ENCODE measurements at regions not wholly inside any gene's neighbourhood (a gene's known extent, or its start where the extent isn't known, plus 50 kb on each side); places are given as distances from the start of the nearest gene placed in this dataset.

DNA sequence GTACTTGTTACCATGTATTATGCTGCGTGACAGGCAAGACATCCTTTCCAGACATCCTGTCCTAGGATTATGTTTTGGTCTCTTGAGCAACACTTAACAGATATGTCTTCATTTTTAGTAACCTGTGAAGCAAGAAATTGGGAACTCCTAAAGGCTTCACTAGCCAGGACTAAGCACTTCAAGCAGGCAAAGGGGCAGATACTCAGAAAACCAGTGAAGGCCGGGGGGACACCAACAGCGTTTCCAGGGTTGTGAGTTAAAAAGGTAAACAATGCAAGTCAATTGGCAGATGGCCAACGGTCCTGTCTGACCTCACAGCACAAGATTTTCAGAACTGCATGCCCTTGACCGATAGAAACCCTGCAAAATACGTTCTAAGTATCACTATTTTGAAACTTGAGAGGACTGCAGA, 77.6 kb upstream of the SFMBT2 start:
- TF ChIP-seq EP300 (IDR thresholded peaks at IDR 0.05) (no peak), POLR2A (IDR thresholded peaks at IDR 0.05) (no peak)
- TF ChIP-seq, protein P1, sequence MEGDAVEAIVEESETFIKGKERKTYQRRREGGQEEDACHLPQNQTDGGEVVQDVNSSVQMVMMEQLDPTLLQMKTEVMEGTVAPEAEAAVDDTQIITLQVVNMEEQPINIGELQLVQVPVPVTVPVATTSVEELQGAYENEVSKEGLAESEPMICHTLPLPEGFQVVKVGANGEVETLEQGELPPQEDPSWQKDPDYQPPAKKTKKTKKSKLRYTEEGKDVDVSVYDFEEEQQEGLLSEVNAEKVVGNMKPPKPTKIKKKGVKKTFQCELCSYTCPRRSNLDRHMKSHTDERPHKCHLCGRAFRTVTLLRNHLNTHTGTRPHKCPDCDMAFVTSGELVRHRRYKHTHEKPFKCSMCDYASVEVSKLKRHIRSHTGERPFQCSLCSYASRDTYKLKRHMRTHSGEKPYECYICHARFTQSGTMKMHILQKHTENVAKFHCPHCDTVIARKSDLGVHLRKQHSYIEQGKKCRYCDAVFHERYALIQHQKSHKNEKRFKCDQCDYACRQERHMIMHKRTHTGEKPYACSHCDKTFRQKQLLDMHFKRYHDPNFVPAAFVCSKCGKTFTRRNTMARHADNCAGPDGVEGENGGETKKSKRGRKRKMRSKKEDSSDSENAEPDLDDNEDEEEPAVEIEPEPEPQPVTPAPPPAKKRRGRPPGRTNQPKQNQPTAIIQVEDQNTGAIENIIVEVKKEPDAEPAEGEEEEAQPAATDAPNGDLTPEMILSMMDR (IDR thresholded peaks at IDR 0.05) = no peak
- peaks cover 0 to 3% of the 10 kb centered on the region in 2 donors for H3K27me3 ChIP-seq
- H3K4me1 ChIP-seq = peaks cover 0 to 13% (median 0%) of the 10 kb centered on the region in 4 donors
- H3K27ac ChIP-seq = no peak overlapping the region
- no peak overlapping the region for H3K4me3 ChIP-seq
- no peaks in the 10 kb centered on the region for H3K9me3 ChIP-seq
- H3K36me3 ChIP-seq = no peaks in the 10 kb centered on the region
- 15 to 24% methylated on average over 6 of the region's 6 CpGs for WGBS, 2 donors
- DNase-seq (ENCODE audit: low spot score in 2 of 2) = peak in 1 of 2 donors; percentile 41

DNA sequence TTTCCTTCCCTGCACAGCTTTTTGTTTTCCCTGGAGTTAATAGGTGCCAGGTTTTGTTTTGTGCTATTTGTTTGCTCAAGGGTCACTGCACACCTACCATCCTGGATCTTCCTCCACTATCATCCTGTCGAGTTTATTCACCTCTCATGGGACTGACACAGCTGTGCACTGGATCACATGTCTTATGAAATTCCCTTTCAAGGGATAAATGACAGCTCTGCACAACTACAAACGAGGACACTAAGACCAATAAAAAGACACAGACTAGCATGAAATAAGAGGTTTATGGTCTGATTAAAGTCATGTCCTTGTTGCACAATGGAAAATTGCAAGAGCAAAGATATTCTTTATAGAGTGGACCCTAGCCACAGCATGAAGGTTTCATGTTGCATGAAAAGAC, 76.7 kb upstream of the SFMBT2 start:
- 31 to 32% methylated on average over 2 of the region's 2 CpGs for WGBS, 2 donors
- Histone ChIP-seq H3K27ac (no peak overlapping the region), H3K4me3 (no peak overlapping the region), H3K9me3 (no peaks in the 10 kb centered on the region), H3K4me1 (peaks cover 0 to 13% (median 0%) of the 10 kb centered on the region in 4 donors), H3K27me3 (no peaks in the 10 kb centered on the region), H3K36me3 (no peaks in the 10 kb centered on the region)
- TF ChIP-seq, protein P1 (IDR thresholded peaks at IDR 0.05) = no peak
- TF ChIP-seq EP300 (IDR thresholded peaks at IDR 0.05) = no peak
- no peak for TF ChIP-seq POLR2A (IDR thresholded peaks at IDR 0.05)
- DNase-seq (ENCODE audit: low spot score in 2 of 2) = no peak

DNA sequence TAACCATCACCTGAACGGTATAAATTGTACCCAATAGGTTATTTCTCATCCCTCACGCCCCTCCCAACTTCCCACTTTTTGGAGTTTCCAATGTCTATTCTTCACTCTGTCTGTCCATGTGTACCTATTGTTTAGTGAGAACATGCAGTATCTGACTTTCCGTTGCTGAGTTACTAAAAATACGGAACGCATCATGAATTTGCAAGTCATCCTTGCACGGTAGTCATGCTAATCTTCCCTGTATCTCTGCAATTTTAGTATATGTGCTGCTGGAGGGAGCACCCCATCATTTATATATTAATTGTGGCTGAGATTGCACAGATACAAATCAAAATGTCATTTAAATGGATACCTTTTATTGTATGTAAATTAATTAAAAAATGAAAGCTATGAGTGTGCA, 75.7 kb upstream of the SFMBT2 start:
- Histone ChIP-seq H3K36me3 (no peaks in the 10 kb centered on the region), H3K27ac (no peak overlapping the region), H3K4me1 (peaks cover 0 to 13% (median 2%) of the 10 kb centered on the region in 4 donors), H3K27me3 (no peaks in the 10 kb centered on the region), H3K9me3 (no peaks in the 10 kb centered on the region), H3K4me3 (no peak overlapping the region)
- WGBS, 2 donors = 80 to 85% methylated on average over 6 of the region's 6 CpGs
- no peak for DNase-seq (ENCODE audit: low spot score in 2 of 2)
- no peak for TF ChIP-seq EP300 (IDR thresholded peaks at IDR 0.05)
- no peak for TF ChIP-seq POLR2A (IDR thresholded peaks at IDR 0.05)
- TF ChIP-seq, protein P1 (IDR thresholded peaks at IDR 0.05) = no peak

DNA sequence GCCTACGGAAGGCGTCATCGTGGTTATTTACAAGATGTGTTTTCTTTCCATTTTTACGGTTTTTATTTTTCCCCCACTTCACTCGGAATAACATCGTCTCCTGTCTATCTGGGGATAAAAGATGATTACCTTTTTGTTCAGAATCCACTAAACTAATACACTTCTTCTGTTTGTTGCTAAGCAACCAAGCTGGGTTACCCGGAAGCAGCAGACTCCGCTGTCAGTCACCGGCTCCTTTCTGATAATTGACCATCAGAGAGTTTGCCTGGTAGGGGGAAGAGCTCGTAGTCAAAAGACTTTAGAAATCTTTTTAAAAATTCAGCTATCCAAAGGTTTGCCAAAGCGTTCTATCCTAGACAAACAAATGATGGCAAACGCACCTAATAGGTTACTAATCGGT, 75.0 kb upstream of the SFMBT2 start:
- TF ChIP-seq POLR2A (IDR thresholded peaks at IDR 0.05) (no peak), EP300 (IDR thresholded peaks at IDR 0.05) (no peak)
- TF ChIP-seq, protein P1 (IDR thresholded peaks at IDR 0.05) = no peak
- WGBS, 2 donors = 82 to 84% methylated on average over 13 of the region's 13 CpGs
- Histone ChIP-seq H3K27me3 (no peaks in the 10 kb centered on the region), H3K27ac (no peak overlapping the region), H3K9me3 (no peaks in the 10 kb centered on the region), H3K36me3 (no peaks in the 10 kb centered on the region), H3K4me1 (peaks cover 0 to 18% (median 3%) of the 10 kb centered on the region in 4 donors), H3K4me3 (no peak overlapping the region)
- DNase-seq (ENCODE audit: low spot score in 2 of 2) = no peak

DNA sequence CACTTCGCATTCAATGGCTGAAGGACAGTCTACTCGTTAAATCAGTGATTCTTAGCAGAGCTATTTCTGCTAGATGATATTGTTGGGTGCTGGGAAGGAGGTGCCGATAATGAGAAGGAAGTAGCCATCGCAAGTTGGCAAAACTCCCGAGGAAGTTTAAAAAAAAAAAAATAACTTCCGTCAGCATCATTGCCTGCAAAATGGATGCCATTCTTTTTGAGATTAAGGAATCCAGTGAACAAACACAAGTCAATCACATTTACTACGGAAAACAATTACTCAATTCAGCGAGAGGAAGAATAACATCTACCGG, 74.4 kb upstream of the SFMBT2 start:
- DNase-seq (ENCODE audit: low spot score in 2 of 2) = no peak
- WGBS, 2 donors = 29 to 33% methylated on average over 9 of the region's 9 CpGs
- no peaks in the 10 kb centered on the region for H3K36me3 ChIP-seq
- TF ChIP-seq, protein P1 (IDR thresholded peaks at IDR 0.05) = no peak
- H3K27ac ChIP-seq = peak overlapping the region in 1 of 4 donors; percentile 23
- H3K4me3 ChIP-seq = peak overlapping the region in 1 of 4 donors; percentile 17
- no peaks in the 10 kb centered on the region for H3K27me3 ChIP-seq
- H3K4me1 ChIP-seq = peaks cover 0 to 19% (median 3%) of the 10 kb centered on the region in 4 donors
- H3K9me3 ChIP-seq = no peaks in the 10 kb centered on the region

Data from tibial nerve (tissue), 4 donors.